ENCODE measurements at regions not wholly inside any gene's neighbourhood (a gene's known extent, or its start where the extent isn't known, plus 50 kb on each side); places are given as distances from the start of the nearest gene placed in this dataset.

- TF ChIP-seq CTCF (IDR thresholded peaks at IDR 0.05; ENCODE audit: low read length) (no peak), EZH2 (IDR thresholded peaks at IDR 0.05; ENCODE audit: borderline replicate concordance, low read length) (no peak)
These were observed 1885.8 kb upstream of the SEL1L start for GRCh38 chr14:83419420-83419819.
